ENCODE measurements at regions not wholly inside any gene's neighbourhood (a gene's known extent, or its start where the extent isn't known, plus 50 kb on each side); places are given as distances from the start of the nearest gene placed in this dataset.

- TF ChIP-seq GATA3 (IDR thresholded peaks at IDR 0.05; ENCODE audit: low read depth, low read length) (peak; percentile 67; the same call in 1 of the 2 replicates), GATA2 (IDR thresholded peaks at IDR 0.05; ENCODE audit: low read depth, low read length) (no peak)
Observed at GRCh38 chr9:103068753-103069152, 73.6 kb downstream of the CYLC2 start.

Measured in SH-SY5Y (cell line).